PFSK-1 (cell line): ENCODE measurements at regions not wholly inside any gene's neighbourhood (a gene's known extent, or its start where the extent isn't known, plus 50 kb on each side); places are given as distances from the start of the nearest gene placed in this dataset.

ENCODE experiments used
- FOXP2 ChIP-seq: optimal IDR thresholded peaks from 2 replicates; pipeline ENCODE3; 2011; ENCODE audit warnings: borderline replicate concordance, control low read depth, inconsistent platforms; ENCODE audit not compliant: insufficient read depth; ENCODE audit errors: extremely low read length, extremely low read depth
- POLR2AphosphoS5 ChIP-seq: IDR thresholded peaks from 2 replicates; pipeline ENCODE4 v1.6.1; 2012; ENCODE audit warnings: low read depth, mild to moderate bottlenecking, control low read depth, low read length, moderate library complexity
- SIN3A ChIP-seq: IDR thresholded peaks from 2 replicates; pipeline ENCODE4 v1.6.1; 2012; ENCODE audit warnings: mild to moderate bottlenecking, low read length, moderate library complexity, borderline replicate concordance; ENCODE audit not compliant: insufficient read depth
- TAF1 ChIP-seq: IDR thresholded peaks from 2 replicates; pipeline ENCODE4 v1.6.1; 2012; ENCODE audit warnings: low read length, control low read depth, borderline replicate concordance; ENCODE audit not compliant: insufficient read depth
- TF ChIP-seq, protein P1 (sequence below), 2 experiments: IDR thresholded peaks; 2 replicates each; pipeline versions ENCODE4 v1.6.1 to v1.8.0; 2011 to 2012; ENCODE audit warnings: low read depth in 2 of 2, low read length in 2 of 2, control low read depth in 1 of 2, inconsistent platforms in 1 of 2, mild to moderate bottlenecking in 1 of 2, moderate library complexity in 1 of 2; ENCODE audit not compliant: insufficient read depth in 1 of 2

DNA sequence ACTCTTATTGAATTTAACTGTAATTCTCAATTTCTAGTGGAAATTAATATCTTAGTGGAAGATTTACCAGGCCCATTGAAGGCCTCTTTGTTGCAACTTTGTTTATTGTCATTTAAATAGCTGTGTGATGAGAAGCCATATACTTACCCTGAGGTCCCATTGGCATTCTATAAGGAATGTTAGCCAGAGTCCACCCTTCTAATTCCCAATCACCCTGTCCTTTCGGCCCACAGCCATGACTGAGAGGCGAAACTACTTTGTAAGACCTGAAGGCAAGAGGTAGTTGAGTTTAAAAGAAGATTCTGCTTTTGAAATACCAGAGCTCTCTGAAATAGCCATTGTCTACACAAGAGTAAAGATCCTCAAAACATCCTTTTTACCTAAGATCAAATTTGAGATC is 290.5 kb upstream of the RARB start:
- TF ChIP-seq POLR2AphosphoS5, result no peak

DNA sequence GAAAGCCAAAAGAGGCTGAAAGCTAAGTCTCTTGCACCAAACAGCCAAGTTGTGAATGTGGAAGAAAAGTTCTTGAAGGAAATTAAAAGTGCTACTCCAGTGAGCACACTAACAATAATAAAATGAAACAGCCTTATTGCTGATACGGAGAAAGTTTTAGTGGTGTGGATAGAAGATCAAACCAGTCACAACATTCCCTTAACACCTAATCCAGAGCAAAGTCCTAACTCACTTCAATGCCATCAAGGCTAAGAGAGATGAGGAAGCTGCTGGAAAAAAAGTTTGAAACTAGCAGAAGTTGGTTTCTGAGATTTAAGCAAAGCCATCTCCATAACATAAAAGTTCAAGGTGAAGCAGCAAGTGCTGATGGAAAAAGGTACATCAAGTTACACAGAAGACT is 288.8 kb upstream of the RARB start:
- TF ChIP-seq FOXP2 (no peak), POLR2AphosphoS5 (no peak), SIN3A (no peak), TAF1 (no peak)
- TF ChIP-seq, protein P1, sequence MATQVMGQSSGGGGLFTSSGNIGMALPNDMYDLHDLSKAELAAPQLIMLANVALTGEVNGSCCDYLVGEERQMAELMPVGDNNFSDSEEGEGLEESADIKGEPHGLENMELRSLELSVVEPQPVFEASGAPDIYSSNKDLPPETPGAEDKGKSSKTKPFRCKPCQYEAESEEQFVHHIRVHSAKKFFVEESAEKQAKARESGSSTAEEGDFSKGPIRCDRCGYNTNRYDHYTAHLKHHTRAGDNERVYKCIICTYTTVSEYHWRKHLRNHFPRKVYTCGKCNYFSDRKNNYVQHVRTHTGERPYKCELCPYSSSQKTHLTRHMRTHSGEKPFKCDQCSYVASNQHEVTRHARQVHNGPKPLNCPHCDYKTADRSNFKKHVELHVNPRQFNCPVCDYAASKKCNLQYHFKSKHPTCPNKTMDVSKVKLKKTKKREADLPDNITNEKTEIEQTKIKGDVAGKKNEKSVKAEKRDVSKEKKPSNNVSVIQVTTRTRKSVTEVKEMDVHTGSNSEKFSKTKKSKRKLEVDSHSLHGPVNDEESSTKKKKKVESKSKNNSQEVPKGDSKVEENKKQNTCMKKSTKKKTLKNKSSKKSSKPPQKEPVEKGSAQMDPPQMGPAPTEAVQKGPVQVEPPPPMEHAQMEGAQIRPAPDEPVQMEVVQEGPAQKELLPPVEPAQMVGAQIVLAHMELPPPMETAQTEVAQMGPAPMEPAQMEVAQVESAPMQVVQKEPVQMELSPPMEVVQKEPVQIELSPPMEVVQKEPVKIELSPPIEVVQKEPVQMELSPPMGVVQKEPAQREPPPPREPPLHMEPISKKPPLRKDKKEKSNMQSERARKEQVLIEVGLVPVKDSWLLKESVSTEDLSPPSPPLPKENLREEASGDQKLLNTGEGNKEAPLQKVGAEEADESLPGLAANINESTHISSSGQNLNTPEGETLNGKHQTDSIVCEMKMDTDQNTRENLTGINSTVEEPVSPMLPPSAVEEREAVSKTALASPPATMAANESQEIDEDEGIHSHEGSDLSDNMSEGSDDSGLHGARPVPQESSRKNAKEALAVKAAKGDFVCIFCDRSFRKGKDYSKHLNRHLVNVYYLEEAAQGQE (IDR thresholded peaks at IDR 0.05; ENCODE audit: insufficient read depth in 1 of 2, low read depth in 2 of 2, low read length in 2 of 2), result no peak

DNA sequence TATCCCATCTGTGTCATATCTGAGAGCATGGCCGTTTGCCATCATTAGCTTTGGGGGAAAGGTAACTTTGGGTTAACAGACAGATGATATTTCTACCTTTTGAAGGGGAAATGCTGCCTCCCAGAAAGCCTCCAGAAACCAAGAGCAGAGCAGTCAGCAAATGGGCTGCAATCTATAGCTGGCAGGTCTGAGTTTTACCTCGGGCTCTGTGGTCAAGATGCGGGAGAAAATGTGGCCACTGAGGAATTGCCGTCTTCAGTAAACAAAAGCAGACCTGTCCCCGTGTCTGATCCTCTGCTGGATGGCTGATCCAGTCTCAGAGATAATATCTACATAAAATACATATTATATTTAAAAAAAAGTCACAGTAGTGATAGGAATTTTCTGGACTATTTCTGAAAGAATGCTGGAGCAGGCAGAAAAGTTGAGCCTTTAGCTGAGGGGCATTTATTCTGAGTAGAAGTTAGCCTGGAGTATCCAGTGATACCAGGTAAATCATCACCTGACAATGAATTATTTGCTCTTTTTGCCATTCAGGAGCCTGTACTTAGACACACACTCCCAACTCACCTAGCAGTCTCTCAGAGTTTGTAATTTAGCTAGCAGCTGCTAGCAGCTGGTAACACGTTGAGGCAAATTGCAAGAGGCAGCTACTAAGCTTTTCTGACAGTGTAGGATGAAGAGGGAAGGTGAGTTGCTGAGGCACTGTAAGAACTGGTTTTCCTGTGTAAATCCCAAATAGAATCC is 285.3 kb upstream of the RARB start:
- TF ChIP-seq POLR2AphosphoS5, result no peak
- TF ChIP-seq, protein P1 (IDR thresholded peaks at IDR 0.05; ENCODE audit: insufficient read depth in 1 of 2, low read depth in 2 of 2, low read length in 2 of 2), result no peak
- no peak for TF ChIP-seq SIN3A
- TF ChIP-seq FOXP2, result no peak
- TF ChIP-seq TAF1, result no peak

DNA sequence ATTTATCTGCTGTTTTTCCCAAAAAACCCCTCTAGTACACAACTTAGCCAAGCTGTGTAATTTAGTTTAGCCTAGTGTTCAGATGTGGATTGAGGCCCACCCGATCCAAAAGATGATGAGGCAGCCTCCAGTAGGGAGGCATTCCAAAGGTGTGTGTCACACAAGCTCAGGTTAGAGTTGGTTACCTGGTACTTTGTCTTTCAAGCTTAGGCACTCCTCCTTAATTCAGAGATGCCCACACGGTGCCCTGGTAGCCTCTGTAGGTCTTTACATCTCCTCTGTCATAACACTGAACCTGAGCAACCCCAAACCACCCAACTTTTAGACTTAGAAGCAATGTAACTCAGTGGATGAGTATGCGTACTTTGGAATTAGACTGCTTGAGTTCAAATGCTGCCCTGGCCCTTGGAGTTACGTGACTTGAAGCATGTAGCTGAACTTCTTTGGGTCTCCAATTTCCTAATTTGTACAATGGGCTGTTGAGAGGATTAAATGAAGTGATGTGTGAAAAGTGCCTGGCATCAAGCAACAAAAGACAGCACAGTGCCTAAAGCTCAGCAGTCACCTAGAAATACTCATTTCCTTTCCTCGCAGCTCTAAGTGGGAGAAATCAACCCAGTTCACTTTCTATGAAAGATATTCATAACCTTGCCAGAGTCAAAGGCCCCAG is 284.6 kb upstream of the RARB start:
- TF ChIP-seq POLR2AphosphoS5, result no peak
- no peak for TF ChIP-seq FOXP2
- TF ChIP-seq TAF1, result no peak

DNA sequence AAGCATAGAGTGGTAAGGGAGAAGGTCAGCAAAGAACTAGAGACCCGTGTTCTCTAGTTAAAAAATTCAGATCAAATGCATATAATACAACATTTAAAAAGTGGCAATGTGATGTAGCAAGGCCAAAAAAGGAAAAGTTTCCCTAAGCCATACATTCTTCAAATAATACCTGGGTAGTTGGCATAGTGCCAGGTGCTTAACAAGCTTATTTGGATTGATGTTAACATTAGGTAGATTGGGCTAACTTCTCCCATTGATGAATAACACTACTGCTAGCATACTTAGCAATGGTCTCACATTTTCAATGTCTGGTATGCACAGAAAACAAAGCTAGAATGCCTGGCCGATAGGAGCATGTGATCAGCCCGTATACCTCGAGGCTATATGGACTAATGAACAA is 283.6 kb upstream of the RARB start:
- TF ChIP-seq TAF1, result no peak
- no peak for TF ChIP-seq SIN3A
- no peak for TF ChIP-seq FOXP2
- TF ChIP-seq POLR2AphosphoS5, result no peak

DNA sequence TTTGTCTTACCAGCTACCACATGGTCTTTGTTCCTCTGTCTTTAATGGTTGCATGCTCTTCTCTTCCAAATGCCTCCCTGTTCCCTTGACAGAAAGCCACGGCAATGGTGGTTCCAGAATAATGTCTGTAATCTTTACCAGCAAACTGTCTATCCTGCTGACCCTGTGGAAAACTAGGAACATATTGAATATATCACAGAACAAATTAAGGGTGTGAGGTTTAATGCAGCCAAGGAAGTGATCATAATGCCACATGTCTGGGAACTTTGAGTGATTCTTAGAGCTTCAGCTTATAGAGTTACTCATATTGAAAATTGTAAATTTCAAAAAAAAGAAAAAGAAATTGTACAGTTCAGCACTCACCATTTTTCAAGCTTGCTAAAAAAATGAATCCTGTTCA is 282.9 kb upstream of the RARB start:
- no peak for TF ChIP-seq SIN3A
- no peak for TF ChIP-seq TAF1

DNA sequence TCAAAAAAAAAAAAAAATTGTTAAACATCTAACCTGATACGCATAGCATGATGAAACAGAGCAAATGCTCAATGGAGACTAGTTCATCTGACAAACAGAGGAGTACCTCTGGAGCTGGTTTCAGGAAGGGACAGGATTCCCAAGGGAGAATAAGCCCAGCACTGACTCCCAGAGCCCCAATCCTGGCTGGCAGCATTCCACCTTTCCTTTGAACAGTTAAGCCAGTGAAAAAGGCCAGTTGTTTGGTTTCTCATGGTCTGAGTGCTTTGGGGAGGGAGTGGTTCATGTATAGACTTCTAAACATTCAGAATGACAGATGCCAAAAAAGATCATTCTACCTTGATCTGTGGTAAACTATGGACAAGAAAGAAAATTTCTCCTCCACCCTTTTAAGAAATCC is 277.9 kb upstream of the RARB start:
- TF ChIP-seq, protein P1 (IDR thresholded peaks at IDR 0.05; ENCODE audit: insufficient read depth in 1 of 2, low read depth in 2 of 2, low read length in 2 of 2), result no peak
- no peak for TF ChIP-seq FOXP2
- TF ChIP-seq SIN3A, result no peak
- no peak for TF ChIP-seq TAF1
- TF ChIP-seq POLR2AphosphoS5, result no peak
